Muscle layer of duodenum (tissue), 2 donors: ENCODE measurements at regions not wholly inside any gene's neighbourhood (a gene's known extent, or its start where the extent isn't known, plus 50 kb on each side); places are given as distances from the start of the nearest gene placed in this dataset.

Experiments used
- H3K27ac ChIP-seq: one replicate; pipeline ENCODE4 v1.7.0; 2013; ENCODE audit warnings: mild to moderate bottlenecking, low read length
- H3K27me3 ChIP-seq: one replicate; pipeline ENCODE4 v1.7.0; 2013; ENCODE audit warnings: low read depth, mild to moderate bottlenecking, control low read depth, low read length
- H3K36me3 ChIP-seq, 2 donors: one replicate each; pipeline ENCODE4 v1.7.0; 2013; ENCODE audit warnings: low read length in 2 of 2, control low read depth in 1 of 2, mild to moderate bottlenecking in 1 of 2; ENCODE audit not compliant: insufficient read depth in 2 of 2, control insufficient read depth in 1 of 2
- H3K4me1 ChIP-seq, 2 donors: one replicate each; pipeline ENCODE4 v1.7.0; 2013; ENCODE audit warnings: low read length in 2 of 2, mild to moderate bottlenecking in 2 of 2, control low read depth in 1 of 2, moderate library complexity in 1 of 2; ENCODE audit not compliant: insufficient read depth in 2 of 2, control insufficient read depth in 1 of 2
- H3K4me3 ChIP-seq, 2 donors: one replicate each; pipeline ENCODE4 v1.7.0; 2013; ENCODE audit warnings: low read length in 2 of 2, low read depth in 1 of 2, mild to moderate bottlenecking in 1 of 2
- H3K9me3 ChIP-seq, 2 donors: one replicate each; pipeline ENCODE4 v1.7.0; 2013; ENCODE audit warnings: low read length in 2 of 2, control low read depth in 1 of 2, mild to moderate bottlenecking in 1 of 2; ENCODE audit not compliant: control insufficient read depth in 1 of 2
- donor health status: healthy.

DNA sequence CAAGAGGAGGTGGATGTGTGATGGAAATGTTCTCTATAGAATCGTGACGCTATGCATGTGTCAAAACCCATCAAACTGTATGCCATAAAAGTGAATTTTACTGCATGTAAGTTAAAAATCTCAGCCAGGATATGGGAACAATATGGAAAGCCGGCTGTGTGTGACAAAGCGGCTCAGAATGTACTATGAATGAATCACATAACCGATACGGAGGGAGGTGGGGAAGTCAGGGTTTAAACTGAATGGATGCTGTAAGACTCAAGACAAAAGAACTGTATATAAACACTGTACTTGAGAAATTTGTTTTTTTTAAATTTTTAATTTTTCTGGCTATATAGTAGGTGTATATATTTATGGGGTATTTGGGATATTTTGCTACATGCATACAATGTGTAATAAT, 111.6 kb upstream of the PDE4B start:
- H3K4me1 ChIP-seq, result no peaks in the 10 kb centered on the region
- no peak overlapping the region for H3K27ac ChIP-seq
- H3K36me3 ChIP-seq, result no peaks in the 10 kb centered on the region
- no peaks in the 10 kb centered on the region for H3K27me3 ChIP-seq
- H3K4me3 ChIP-seq, result no peak overlapping the region
- no peaks in the 10 kb centered on the region for H3K9me3 ChIP-seq

DNA sequence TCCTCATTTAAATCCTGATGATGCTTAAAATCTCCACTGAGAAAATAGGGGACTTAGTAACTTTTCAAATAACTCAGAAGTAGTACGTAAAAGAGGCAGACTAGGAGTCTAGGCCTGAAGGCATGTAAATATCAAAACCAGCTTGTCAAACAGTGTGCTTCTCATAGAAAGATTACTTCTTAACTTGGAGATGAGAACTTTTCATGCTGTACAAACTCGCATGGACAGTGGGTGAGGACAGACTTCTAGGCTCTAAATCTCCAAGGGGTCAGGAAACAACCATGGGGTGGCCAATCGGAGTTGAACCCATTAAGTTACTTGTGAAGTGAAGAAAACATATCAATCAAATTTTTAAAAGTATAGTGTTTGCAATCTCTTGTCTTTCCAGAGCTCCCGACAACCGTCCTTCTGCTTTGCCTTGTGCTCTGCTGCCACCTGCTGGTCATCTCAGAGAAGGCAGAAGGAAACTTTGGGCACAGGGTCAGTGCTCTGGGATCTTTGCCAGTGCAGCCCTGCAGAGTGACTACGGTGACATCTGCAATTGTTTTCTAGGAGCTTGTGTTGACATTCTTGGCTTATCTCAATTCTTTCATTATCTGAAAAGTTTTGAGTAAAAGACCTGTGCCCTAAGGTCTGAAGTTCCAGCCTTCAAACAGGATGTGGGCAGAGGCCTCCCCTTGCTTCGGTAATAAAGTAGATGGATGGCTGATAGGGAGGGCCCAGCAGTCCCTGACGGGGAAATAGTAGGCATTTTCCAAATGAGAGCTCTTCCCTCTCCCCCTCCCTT, 105.1 kb upstream of the PDE4B start:
- Histone ChIP-seq H3K4me1 (peaks cover 0 to 8% of the 10 kb centered on the region in 2 donors), H3K27ac (no peak overlapping the region), H3K27me3 (no peaks in the 10 kb centered on the region), H3K36me3 (no peaks in the 10 kb centered on the region), H3K4me3 (no peak overlapping the region), H3K9me3 (no peaks in the 10 kb centered on the region)

GRCh38 chr1:65688215-65688566, 104.5 kb upstream of the PDE4B start:
- no peaks in the 10 kb centered on the region for H3K27me3 ChIP-seq
- H3K27ac ChIP-seq, result no peak overlapping the region
- no peak overlapping the region for H3K4me3 ChIP-seq
- no peaks in the 10 kb centered on the region for H3K36me3 ChIP-seq
- no peaks in the 10 kb centered on the region for H3K9me3 ChIP-seq
- H3K4me1 ChIP-seq, result peaks cover 0 to 8% of the 10 kb centered on the region in 2 donors

- Histone ChIP-seq H3K4me1 (peaks cover 0 to 8% of the 10 kb centered on the region in 2 donors), H3K36me3 (no peaks in the 10 kb centered on the region), H3K27me3 (no peaks in the 10 kb centered on the region), H3K9me3 (no peaks in the 10 kb centered on the region), H3K4me3 (no peak overlapping the region), H3K27ac (no peak overlapping the region)
Measured at GRCh38 chr1:65688848-65689247, 103.8 kb upstream of the PDE4B start.

DNA sequence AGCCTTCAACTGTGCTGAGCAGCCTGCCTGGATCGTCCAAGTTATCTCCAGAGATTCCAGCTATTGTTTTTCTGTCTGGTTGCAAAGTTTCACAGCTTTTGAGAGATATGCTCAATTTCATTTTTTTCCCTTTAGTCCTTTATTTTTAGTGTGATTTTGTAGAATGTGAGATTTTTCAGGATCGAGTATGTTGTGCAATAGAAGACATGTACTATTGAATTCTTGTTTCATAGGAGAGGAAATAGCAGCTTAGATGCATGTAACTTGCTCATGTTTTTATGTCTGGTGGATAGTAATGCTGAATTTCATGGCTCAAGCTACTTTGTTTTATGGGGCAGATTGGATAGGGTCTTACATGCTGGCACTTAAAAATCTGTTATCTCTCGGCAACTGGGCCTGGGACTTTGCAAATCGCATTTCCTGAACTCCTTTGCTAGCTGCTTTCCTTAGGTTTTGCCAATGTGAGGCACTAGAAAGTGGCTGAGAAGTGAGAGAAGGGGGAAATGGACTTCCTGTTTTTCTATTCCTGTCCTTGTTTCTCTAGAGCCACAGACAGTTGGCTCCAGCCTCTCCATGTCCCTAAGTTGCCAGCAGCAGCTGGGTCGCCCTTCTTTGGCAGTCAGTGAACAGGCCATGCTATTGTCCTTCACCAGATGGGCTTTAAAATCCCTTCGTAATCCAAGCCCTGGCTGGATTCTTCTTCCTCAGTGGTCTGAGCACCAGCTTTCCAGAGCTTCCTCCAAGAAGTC, 101.4 kb upstream of the PDE4B start:
- Histone ChIP-seq H3K9me3 (no peaks in the 10 kb centered on the region), H3K4me3 (no peak overlapping the region), H3K4me1 (peaks cover 0 to 8% of the 10 kb centered on the region in 2 donors), H3K27me3 (no peaks in the 10 kb centered on the region), H3K36me3 (no peaks in the 10 kb centered on the region), H3K27ac (no peak overlapping the region)

DNA sequence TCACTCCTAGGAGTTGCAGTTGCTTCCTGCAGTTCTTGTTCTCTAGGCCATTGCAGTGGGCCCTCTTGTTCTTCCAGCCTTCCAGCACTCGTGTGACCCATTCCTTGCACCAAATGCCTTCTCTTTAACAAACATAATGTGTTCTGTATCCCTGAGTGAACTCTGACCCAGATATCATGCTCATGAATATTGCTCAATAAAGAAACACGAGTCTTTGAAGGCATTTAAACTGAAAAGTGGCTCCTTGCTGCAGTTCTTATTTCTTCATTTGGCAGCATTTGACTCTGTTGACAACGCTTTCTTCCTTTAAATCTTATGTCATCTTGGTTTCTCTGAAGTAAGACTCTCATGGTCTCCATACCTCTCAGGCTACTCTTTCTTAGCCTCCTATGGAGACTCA, 100.7 kb upstream of the PDE4B start:
- Histone ChIP-seq H3K4me3 (no peak overlapping the region), H3K9me3 (no peaks in the 10 kb centered on the region), H3K4me1 (peaks cover 0 to 8% of the 10 kb centered on the region in 2 donors), H3K27ac (no peak overlapping the region), H3K36me3 (no peaks in the 10 kb centered on the region), H3K27me3 (no peaks in the 10 kb centered on the region)

- Histone ChIP-seq H3K4me3 (no peak overlapping the region), H3K27me3 (no peaks in the 10 kb centered on the region), H3K4me1 (peaks cover 0 to 8% of the 10 kb centered on the region in 2 donors), H3K27ac (no peak overlapping the region), H3K9me3 (no peaks in the 10 kb centered on the region), H3K36me3 (no peaks in the 10 kb centered on the region)
Measured at GRCh38 chr1:65694126-65694525, 98.6 kb upstream of the PDE4B start.

- H3K4me1 ChIP-seq, result peaks cover 0 to 8% of the 10 kb centered on the region in 2 donors
- H3K4me3 ChIP-seq, result no peak overlapping the region
- H3K27me3 ChIP-seq, result no peaks in the 10 kb centered on the region
- no peak overlapping the region for H3K27ac ChIP-seq
- no peaks in the 10 kb centered on the region for H3K36me3 ChIP-seq
- H3K9me3 ChIP-seq, result no peaks in the 10 kb centered on the region
Measured at GRCh38 chr1:65694933-65695332, 97.8 kb upstream of the PDE4B start.

DNA sequence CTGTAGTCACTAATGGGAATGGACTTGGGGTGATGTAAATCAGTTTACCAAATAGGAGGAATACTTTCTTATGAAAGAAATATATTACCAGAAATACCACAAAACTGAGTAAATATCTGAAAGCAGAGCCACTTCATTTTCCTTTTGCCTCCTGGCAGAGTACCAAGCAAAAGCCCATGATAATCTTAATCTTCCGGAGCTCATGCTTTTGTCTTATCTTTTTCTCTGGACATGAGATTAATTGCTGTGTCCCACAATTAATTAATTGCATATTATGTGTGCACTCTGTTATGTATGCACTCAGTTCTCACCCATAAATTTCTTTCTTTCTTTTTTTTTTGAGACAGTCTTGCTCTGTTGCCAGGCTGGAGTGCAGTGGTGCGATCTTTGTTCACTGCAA, 94.1 kb upstream of the PDE4B start:
- Histone ChIP-seq H3K9me3 (no peaks in the 10 kb centered on the region), H3K4me1 (no peaks in the 10 kb centered on the region), H3K4me3 (no peak overlapping the region), H3K27me3 (no peaks in the 10 kb centered on the region), H3K36me3 (no peaks in the 10 kb centered on the region), H3K27ac (no peak overlapping the region)

GRCh38 chr1:65703853-65704252, 88.8 kb upstream of the PDE4B start:
- no peaks in the 10 kb centered on the region for H3K4me1 ChIP-seq
- no peak overlapping the region for H3K4me3 ChIP-seq
- no peaks in the 10 kb centered on the region for H3K36me3 ChIP-seq
- H3K9me3 ChIP-seq, result no peaks in the 10 kb centered on the region
- no peaks in the 10 kb centered on the region for H3K27me3 ChIP-seq
- H3K27ac ChIP-seq, result no peak overlapping the region

DNA sequence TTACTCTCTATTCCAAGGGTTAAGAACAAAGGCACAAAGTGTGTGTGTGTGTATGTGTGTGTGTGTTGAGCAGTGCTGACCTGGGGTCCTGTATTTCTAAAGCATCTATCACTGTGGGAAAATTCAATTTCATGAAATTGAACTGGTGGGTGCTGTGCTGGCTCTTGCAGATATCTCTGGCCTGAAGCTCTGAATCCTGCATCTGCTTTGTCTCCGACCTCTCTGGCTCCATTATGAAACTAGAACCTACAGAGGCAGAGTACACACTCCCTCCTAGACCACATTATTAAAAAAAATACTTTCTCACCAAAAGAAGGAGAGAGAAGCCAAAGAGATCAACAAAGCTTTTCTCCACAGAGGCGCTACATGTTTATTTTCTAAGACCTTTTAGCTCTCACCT, 88.4 kb upstream of the PDE4B start:
- H3K27ac ChIP-seq, result no peak overlapping the region
- H3K36me3 ChIP-seq, result no peaks in the 10 kb centered on the region
- H3K9me3 ChIP-seq, result no peaks in the 10 kb centered on the region
- H3K27me3 ChIP-seq, result no peaks in the 10 kb centered on the region
- no peaks in the 10 kb centered on the region for H3K4me1 ChIP-seq
- no peak overlapping the region for H3K4me3 ChIP-seq
